Psoas muscle (tissue), 7 donors: ENCODE measurements at regions not wholly inside any gene's neighbourhood (a gene's known extent, or its start where the extent isn't known, plus 50 kb on each side); places are given as distances from the start of the nearest gene placed in this dataset.

ENCODE experiments used
- ATAC-seq, 4 donors: fragments of 200-7000 bp; cut with Tn5 transposase; one replicate each; pipeline ENCODE4 v1.9.1; 2020; ENCODE audit warnings: moderate library complexity in 3 of 4, mild to moderate bottlenecking in 2 of 4
- DNase-seq, 2 donors: peaks; one replicate each; pipeline ENCODE4 v3.0.0-alpha.2; 2020
- H3K27ac ChIP-seq: fragments of 200-600 bp; one replicate; pipeline ENCODE4 v1.8.0; 2022
- H3K27me3 ChIP-seq, 3 donors: fragments of 200-600 bp in 1 of 3; one replicate each; pipeline versions ENCODE4 v1.6.1 to v1.8.0; 2013 to 2022; ENCODE audit warnings: low read length in 2 of 3, mild to moderate bottlenecking in 2 of 3, moderate library complexity in 1 of 3; ENCODE audit not compliant: insufficient read depth in 3 of 3
- H3K36me3 ChIP-seq, 2 donors: fragments of 200-600 bp in 1 of 2; one replicate each; pipeline versions ENCODE4 v1.6.1 to v1.8.0; 2013 to 2022; ENCODE audit warnings: low read depth in 1 of 2, mild to moderate bottlenecking in 1 of 2, moderate library complexity in 1 of 2; ENCODE audit not compliant: insufficient read depth in 1 of 2
- H3K4me1 ChIP-seq: fragments of 200-600 bp; one replicate; pipeline ENCODE4 v1.8.0; 2022
- H3K4me3 ChIP-seq: fragments of 200-600 bp; one replicate; pipeline ENCODE4 v1.8.0; 2022; ENCODE audit warnings: mild to moderate bottlenecking
- H3K9me3 ChIP-seq: fragments of 200-600 bp; one replicate; pipeline ENCODE4 v1.8.0; 2022
- WGBS, 3 donors: extraction: QIAGEN DNeasy Blood & Tissue Kit; methylation state at CpG; one replicate each; pipeline versions ENCODE4 v1.1.6 to v1.1.7; 2013; 5-methylcytosine and 5-hydroxymethylcytosine counted together
- intact Hi-C, 2 donors: fragments of 100-400 bp; cut with DNase I; formaldehyde crosslinking; loops; one replicate each; pipeline versions ENCODE4 v1.11.0 to v1.14.2; 2022
- TF ChIP-seq, protein P1 (sequence below): fragments of 200-600 bp; IDR thresholded peaks from one replicate; pipeline ENCODE4 v1.8.0; 2022; ENCODE audit warnings: antibody characterized with exemption
- donor health status: healthy with polysubstance abuse.
- donor health status: DM: no; HTN: no; CAD: no; lungs with moderate emphysema.
- donor health status: Bipolar disorder and iron deficiency.
- donor health status: healthy.
- donor health status: DM: yes; HTN: yes; CAD: no.
- donor health status: DM: no; HTN: no; CAD: no.
- donor health status: DM: yes; HTN: yes; CAD: no.

DNA sequence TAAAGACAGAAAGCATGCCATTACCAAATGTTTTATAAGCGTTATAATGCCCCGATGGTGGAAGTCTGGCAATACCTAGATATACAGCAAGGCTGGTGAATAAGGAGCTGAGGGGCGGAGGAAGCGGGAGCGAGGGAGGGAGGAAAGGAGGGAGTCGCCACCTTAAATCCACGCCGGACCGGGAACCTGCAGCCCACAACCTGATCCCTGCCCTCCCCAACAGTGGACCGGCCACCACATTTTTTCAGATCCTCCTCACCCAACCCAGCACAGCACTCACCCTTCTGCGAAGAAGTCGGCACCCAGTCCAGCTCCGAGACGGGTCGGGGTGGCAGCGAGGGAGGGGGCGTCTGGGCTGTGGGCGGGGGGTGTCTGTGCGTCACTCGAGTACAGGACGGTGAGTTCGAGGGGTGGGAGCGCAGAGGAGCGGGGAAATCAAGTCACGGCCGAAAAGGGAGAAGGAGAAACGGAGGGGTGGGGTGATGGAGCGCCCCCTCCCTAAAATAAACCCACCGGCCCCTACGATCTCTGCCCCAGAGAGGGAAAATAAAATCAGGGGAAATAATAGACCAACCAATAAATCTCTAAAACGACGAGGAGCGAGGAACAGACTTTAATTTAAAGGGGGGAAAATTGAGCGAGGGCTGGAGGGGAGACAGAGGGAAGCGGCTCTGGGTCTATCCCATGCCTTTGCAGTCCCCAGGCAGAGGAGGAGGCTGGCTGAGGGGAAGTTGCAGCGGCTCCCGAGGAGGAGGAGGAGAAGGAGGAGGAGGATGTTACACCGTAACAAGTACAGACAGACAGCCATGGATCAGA, 96.5 kb upstream of the SERTAD2 start:
- Histone ChIP-seq H3K4me1 (peaks cover 11% of the 10 kb centered on the region), H3K27ac (peak overlapping the region; percentile 92), H3K4me3 (peak overlapping the region; percentile 70), H3K27me3 (no peaks in the 10 kb centered on the region), H3K36me3 (no peaks in the 10 kb centered on the region), H3K9me3 (no peaks in the 10 kb centered on the region)
- DNase-seq = peak; percentile 44 to 71
- 0% methylated on average over 34 to 38 of the region's 38 CpGs for WGBS, 3 donors
- TF ChIP-seq, protein P1, sequence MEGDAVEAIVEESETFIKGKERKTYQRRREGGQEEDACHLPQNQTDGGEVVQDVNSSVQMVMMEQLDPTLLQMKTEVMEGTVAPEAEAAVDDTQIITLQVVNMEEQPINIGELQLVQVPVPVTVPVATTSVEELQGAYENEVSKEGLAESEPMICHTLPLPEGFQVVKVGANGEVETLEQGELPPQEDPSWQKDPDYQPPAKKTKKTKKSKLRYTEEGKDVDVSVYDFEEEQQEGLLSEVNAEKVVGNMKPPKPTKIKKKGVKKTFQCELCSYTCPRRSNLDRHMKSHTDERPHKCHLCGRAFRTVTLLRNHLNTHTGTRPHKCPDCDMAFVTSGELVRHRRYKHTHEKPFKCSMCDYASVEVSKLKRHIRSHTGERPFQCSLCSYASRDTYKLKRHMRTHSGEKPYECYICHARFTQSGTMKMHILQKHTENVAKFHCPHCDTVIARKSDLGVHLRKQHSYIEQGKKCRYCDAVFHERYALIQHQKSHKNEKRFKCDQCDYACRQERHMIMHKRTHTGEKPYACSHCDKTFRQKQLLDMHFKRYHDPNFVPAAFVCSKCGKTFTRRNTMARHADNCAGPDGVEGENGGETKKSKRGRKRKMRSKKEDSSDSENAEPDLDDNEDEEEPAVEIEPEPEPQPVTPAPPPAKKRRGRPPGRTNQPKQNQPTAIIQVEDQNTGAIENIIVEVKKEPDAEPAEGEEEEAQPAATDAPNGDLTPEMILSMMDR = no peak
- intact Hi-C loops = loop anchor here (2.0 to 5.0 kb wide), 4 partner anchors 85 to 109 kb away; partner anchors contain the start of gene SERTAD2 (in 1 of the 2)
- peak in 1 of 4 donors; percentile 5 for ATAC-seq

DNA sequence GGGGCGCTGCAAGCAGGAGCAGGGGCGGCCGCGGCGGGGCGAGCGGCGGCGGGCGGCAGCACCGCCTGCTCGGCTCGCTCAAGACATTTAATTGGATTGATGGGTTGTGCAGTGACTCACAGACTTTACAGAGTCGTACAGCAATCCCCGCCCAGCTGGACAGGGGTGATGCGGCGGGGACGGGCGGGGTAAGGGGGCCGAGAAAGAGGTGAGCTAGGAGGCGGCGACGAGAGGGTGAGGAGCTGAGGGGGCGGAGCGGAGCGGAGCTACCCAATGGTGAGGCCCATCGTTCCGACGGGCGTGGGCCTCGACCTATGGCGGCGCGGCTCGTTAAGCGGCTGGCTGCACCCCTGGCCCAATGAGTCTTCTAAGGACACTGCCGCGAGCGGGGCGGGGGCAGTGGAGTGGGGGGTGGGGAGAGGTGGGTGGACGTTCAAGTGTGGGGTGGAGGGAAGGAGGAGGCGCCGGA, 97.1 kb upstream of the SERTAD2 start:
- TF ChIP-seq, protein P1 = no peak
- Histone ChIP-seq H3K36me3 (no peaks in the 10 kb centered on the region), H3K27ac (peak overlapping the region; percentile 92), H3K9me3 (no peaks in the 10 kb centered on the region), H3K4me3 (peak overlapping the region; percentile 70), H3K27me3 (no peaks in the 10 kb centered on the region), H3K4me1 (peaks cover 11% of the 10 kb centered on the region)
- DNase-seq = peak; percentile 100
- peak; percentile 88 to 92 (median 88) for ATAC-seq
- intact Hi-C loops = loop anchor here (1.0 to 5.0 kb wide), 5 partner anchors 17 to 108 kb away; partner anchors contain the start of gene SERTAD2 (in 1 of the 2)
- WGBS, 3 donors = 0% methylated on average over 37 to 43 of the region's 43 CpGs

DNA sequence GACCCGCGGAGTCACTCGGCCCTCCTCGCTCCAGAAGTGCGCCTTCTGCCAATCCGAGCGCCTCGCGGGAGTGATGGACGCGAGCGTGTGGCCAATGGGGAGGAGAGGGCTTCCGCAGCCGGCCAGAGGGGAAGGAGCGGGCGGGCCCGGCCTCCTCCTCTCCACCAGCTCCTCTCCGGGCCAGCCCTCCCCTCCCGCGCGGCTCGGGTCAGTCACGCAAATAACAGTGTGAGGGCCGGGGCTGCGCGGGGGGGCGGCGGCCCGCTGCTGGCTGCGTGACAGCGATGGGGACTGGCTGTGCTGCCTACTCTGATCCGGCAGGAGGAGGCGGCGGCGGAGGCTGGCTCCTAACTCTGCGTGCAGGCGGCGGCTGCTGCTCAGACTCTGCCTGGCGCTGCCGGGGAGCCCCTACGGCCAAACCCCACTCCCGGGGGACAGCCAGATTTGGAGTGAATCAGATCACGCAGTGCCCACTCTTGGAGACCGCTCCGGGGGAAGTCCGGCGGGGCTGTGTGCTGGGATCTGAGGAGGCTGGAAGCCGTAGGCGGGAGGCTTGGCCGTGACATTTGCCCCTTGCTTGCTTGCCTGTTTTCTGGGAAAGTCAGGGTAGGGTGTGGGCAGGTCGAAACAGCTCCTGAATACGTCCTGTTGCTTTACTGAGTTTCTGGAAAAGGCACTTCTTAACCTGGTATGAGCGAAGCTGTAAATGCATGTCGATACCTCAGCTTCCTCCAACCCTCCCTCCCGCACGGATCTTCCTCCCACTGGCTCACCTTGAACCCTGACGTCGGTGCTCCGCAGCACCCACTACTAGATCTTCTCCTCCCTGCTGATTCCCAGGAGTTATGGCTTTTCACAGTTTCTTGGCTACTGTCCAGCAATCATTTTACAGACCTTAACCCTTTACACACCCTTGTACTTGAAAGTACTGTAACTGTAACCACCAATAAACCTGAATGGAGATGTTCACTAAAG, 97.9 kb upstream of the SERTAD2 start:
- no peaks in the 10 kb centered on the region for H3K36me3 ChIP-seq
- peak overlapping the region; percentile 92 for H3K27ac ChIP-seq
- TF ChIP-seq, protein P1 = peak; percentile 54
- 0 to 1% (median 0%) methylated on average over 46 to 59 of the region's 59 CpGs for WGBS, 3 donors
- peak overlapping the region; percentile 70 for H3K4me3 ChIP-seq
- DNase-seq (peak in 1 of 2 donors; percentile 100), ATAC-seq (peak; percentile 90 to 92 (median 91))
- intact Hi-C loops = loop anchor here (1.0 to 5.0 kb wide), 5 partner anchors 17 to 107 kb away; partner anchors contain the start of gene SERTAD2 (in 1 of the 2)
- H3K4me1 ChIP-seq = peaks cover 11% of the 10 kb centered on the region
- H3K9me3 ChIP-seq = no peaks in the 10 kb centered on the region
- no peaks in the 10 kb centered on the region for H3K27me3 ChIP-seq

DNA sequence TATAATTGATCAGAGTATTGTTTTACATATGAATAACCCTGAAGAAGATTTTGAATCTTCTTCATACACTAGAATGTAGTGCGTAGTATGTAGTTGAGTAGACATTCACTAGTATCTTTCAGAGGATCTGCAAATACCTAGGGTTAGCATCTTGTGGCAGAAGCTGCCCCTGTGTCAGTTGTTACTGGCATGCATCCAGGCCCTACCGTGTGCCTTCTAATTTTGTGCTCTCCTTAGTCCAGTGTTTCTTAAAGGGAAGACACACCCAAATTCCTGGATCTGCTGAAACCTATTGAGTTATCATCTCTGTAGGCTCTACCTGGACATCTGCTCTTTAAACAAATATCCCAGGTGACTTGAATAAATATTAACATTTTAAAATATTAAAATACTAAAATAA, 99.7 kb upstream of the SERTAD2 start:
- ATAC-seq (no peak), DNase-seq (no peak)
- no peaks in the 10 kb centered on the region for H3K27me3 ChIP-seq
- peaks cover 11% of the 10 kb centered on the region for H3K4me1 ChIP-seq
- H3K27ac ChIP-seq = peak overlapping the region; percentile 92
- intact Hi-C loops = loop anchor here in 1 of 2 donors (5.0 kb wide), 1 partner anchor 101 kb away; the partner anchor contains the start of gene SERTAD2
- H3K36me3 ChIP-seq = no peaks in the 10 kb centered on the region
- no peaks in the 10 kb centered on the region for H3K9me3 ChIP-seq
- TF ChIP-seq, protein P1 = no peak
- 48 to 50% (median 48%) methylated on average over 2 of the region's 2 CpGs for WGBS, 3 donors
- no peak overlapping the region for H3K4me3 ChIP-seq
